Endothelial cell of umbilical vein (primary cell): ENCODE measurements at regions not wholly inside any gene's neighbourhood (a gene's known extent, or its start where the extent isn't known, plus 50 kb on each side); places are given as distances from the start of the nearest gene placed in this dataset.

ENCODE experiments used
- BruUV-seq: library from RNA; stranded (reverse); fragments of 400-500 nt; replicated peaks from 2 replicates; lab custom pipeline; 2021; lab: Mats Ljungman, UMichigan
- CTCF ChIA-PET: fragments of 300-600, 350-600 bp; sonication (Branson Sonifier 250); formaldehyde crosslinking; loops from one replicate; lab custom pipeline; 2021; ENCODE audit warnings: antibody characterized with exemption, inconsistent platforms; lab: Charles Lee
- POLR2A ChIA-PET: fragments of 300-600, 350-600 bp; sonication (Branson Sonifier 250); formaldehyde crosslinking; loops from one replicate; lab custom pipeline; 2021; ENCODE audit warnings: antibody characterized with exemption, inconsistent platforms; lab: Charles Lee
- DNase-seq: peaks from one replicate; pipeline ENCODE4 v3.0.0-alpha.2; 2011; ENCODE audit warnings: low read depth, low spot score
- FAIRE-seq: peaks from 2 replicates; lab custom pipeline; 2011; peaks lifted over from hg19 to GRCh38; lab: Jason Lieb, UNC
- H2AFZ ChIP-seq: 2 replicates; pipeline ENCODE4 v1.6.0; 2012; ENCODE audit warnings: low read depth, low read length, control low read depth, inconsistent platforms
- H3K27ac ChIP-seq: 2 replicates; pipeline ENCODE4 v1.5.1; 2011; ENCODE audit warnings: low read depth, mild to moderate bottlenecking, control low read depth, low read length, moderate library complexity; ENCODE audit not compliant: insufficient read depth
- H3K27me3 ChIP-seq, 2 experiments: 2 replicates each; pipeline versions ENCODE4 v1.6.0 to v1.6.1; 2011; ENCODE audit warnings: low read length in 2 of 2, mixed read lengths in 1 of 2; ENCODE audit not compliant: control insufficient read depth in 2 of 2, insufficient read depth in 2 of 2
- H3K36me3 ChIP-seq, 2 experiments: 2 replicates in 1 of 2; 3 replicates in 1 of 2; pipeline ENCODE4 v1.5.1; 2011; ENCODE audit warnings: low read length in 2 of 2, mild to moderate bottlenecking in 1 of 2, moderate library complexity in 1 of 2; ENCODE audit not compliant: control insufficient read depth in 2 of 2, insufficient read depth in 2 of 2; ENCODE audit errors: extremely low read depth in 1 of 2
- H3K4me1 ChIP-seq: 3 replicates; pipeline ENCODE4 v1.5.1; 2011; ENCODE audit warnings: mild to moderate bottlenecking, low read length; ENCODE audit not compliant: control insufficient read depth, insufficient read depth; ENCODE audit errors: extremely low read depth
- H3K4me2 ChIP-seq: 2 replicates; pipeline ENCODE4 v1.6.1; 2011; ENCODE audit warnings: low read length, control low read depth, mixed read lengths; ENCODE audit not compliant: insufficient read depth
- H3K4me3 ChIP-seq, 3 experiments: fragments of 200-600 bp in 1 of 3; sonication (generic), shearing (Covaris generic) in 1 of 3; replicated peaks in 1 of 3; 2 replicates each; pipeline ENCODE4 v1.5.1; 2011 to 2016; ENCODE audit warnings: control low read depth in 3 of 3, low read length in 3 of 3, mild to moderate bottlenecking in 2 of 3, inconsistent platforms in 1 of 3, low read depth in 1 of 3, moderate library complexity in 1 of 3; ENCODE audit not compliant: insufficient read depth in 1 of 3
- H3K79me2 ChIP-seq: 2 replicates; pipeline ENCODE4 v1.6.0; 2012; ENCODE audit warnings: low read length, inconsistent platforms; ENCODE audit not compliant: control insufficient read depth, insufficient read depth
- H3K9ac ChIP-seq: replicated peaks from 2 replicates; pipeline ENCODE3; 2011; ENCODE audit warnings: low read length, control low read depth; ENCODE audit not compliant: insufficient read depth; ENCODE audit errors: extremely low read depth
- H3K9me1 ChIP-seq: replicated peaks from 3 replicates; pipeline ENCODE4 v1.6.0; 2011; ENCODE audit warnings: mild to moderate bottlenecking, low read length; ENCODE audit not compliant: control insufficient read depth, insufficient read depth; ENCODE audit errors: extremely low read depth
- H3K9me3 ChIP-seq: replicated peaks from 2 replicates; pipeline ENCODE4 v1.5.1; 2012; ENCODE audit warnings: low read length, inconsistent platforms; ENCODE audit not compliant: control insufficient read depth, insufficient read depth
- H4K20me1 ChIP-seq: replicated peaks from 2 replicates; pipeline ENCODE3; 2011; ENCODE audit warnings: mild to moderate bottlenecking, low read length; ENCODE audit not compliant: control insufficient read depth, insufficient read depth; ENCODE audit errors: extremely low read depth
- EZH2 ChIP-seq: IDR thresholded peaks from 2 replicates; pipeline ENCODE4 v1.6.1; 2012; ENCODE audit warnings: borderline replicate concordance, low read depth, mild to moderate bottlenecking, moderate library complexity, low read length, inconsistent platforms; ENCODE audit not compliant: severe bottlenecking
- FOS ChIP-seq: IDR thresholded peaks from 2 replicates; pipeline ENCODE4 v1.6.1; 2011; ENCODE audit warnings: mild to moderate bottlenecking, low read length, moderate library complexity, borderline replicate concordance; ENCODE audit not compliant: insufficient read depth
- JUN ChIP-seq: IDR thresholded peaks from 2 replicates; pipeline ENCODE4 v1.6.1; 2011; ENCODE audit warnings: borderline replicate concordance, low read depth; ENCODE audit not compliant: insufficient read length, insufficient read depth
- MYC ChIP-seq: IDR thresholded peaks from one replicate; pipeline ENCODE4 v1.6.1; 2011; ENCODE audit warnings: mild to moderate bottlenecking, low read depth, low read length
- POLR2AphosphoS5 ChIP-seq: IDR thresholded peaks from 2 replicates; pipeline ENCODE4 v1.6.1; 2012; ENCODE audit warnings: low read depth, mild to moderate bottlenecking, control low read depth, low read length, moderate library complexity; ENCODE audit not compliant: insufficient read depth
- dilution Hi-C: fragments of 300-500 bp; cut with MboI; formaldehyde crosslinking; loops from one replicate; pipeline ENCODE4 v1.15.0; 2019; ENCODE audit warnings: low sequenced_read_pairs; ENCODE audit not compliant: extremely low pct_ligation_motif_present
- intact Hi-C: fragments of 100-400 bp; cut with micrococcal nuclease; formaldehyde crosslinking; loops from one replicate; pipeline ENCODE4 v1.10.0; 2022

- no peaks in the 10 kb centered on the region for H3K4me1 ChIP-seq
- intact Hi-C loops, result no loop called here
- CTCF ChIA-PET, result no interaction called here
- dilution Hi-C loops, result no loop called here
- H3K9ac ChIP-seq, result no peak overlapping the region
- BruUV-seq, result no TSS peak
- FAIRE-seq, result no peak
- H3K27me3 ChIP-seq, result no peaks in the 10 kb centered on the region
- H3K27ac ChIP-seq, result no peak overlapping the region
- H3K36me3 ChIP-seq, result no peaks in the 10 kb centered on the region
- no peak overlapping the region for H2AFZ ChIP-seq
- H3K9me3 ChIP-seq, result no peaks in the 10 kb centered on the region
- TF ChIP-seq JUN, result no peak
- no peaks in the 10 kb centered on the region for H4K20me1 ChIP-seq
- H3K4me2 ChIP-seq, result no peak overlapping the region
- no peak for DNase-seq
- H3K9me1 ChIP-seq, result no peaks in the 10 kb centered on the region
- H3K4me3 ChIP-seq, result no peak overlapping the region
- no peaks in the 10 kb centered on the region for H3K79me2 ChIP-seq
- POLR2A ChIA-PET, result no interaction called here
Measured at GRCh38 chr16:56022818-56023217, 147.6 kb upstream of the CES5A start.

DNA sequence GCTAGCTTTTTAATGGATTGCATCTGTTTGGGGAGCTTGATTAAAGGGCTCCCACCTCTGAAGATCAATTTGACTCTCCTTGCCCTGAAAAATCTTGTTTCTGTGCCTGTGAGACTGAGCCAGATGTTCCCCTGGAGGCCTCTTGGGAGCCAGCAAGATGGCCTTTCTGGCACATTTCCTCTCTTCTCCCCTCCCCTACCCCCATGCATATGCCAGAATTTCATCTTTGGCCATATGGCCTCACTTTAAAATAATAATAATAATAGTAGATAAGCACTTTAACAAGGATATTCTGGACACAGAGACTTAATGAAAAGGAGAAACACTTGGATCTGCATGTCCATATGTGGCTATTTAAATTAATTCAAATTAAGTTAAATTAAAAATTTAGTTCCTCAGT, 144.1 kb upstream of the CES5A start:
- intact Hi-C loops (no loop called here), dilution Hi-C loops (no loop called here)
- Histone ChIP-seq H3K4me3 (no peak overlapping the region), H3K9me1 (no peaks in the 10 kb centered on the region), H3K4me2 (no peak overlapping the region), H3K4me1 (no peaks in the 10 kb centered on the region), H3K27me3 (no peaks in the 10 kb centered on the region), H2AFZ (no peak overlapping the region), H3K79me2 (no peaks in the 10 kb centered on the region), H3K27ac (no peak overlapping the region), H3K36me3 (no peaks in the 10 kb centered on the region), H4K20me1 (no peaks in the 10 kb centered on the region), H3K9ac (no peak overlapping the region), H3K9me3 (no peaks in the 10 kb centered on the region)
- FAIRE-seq (no peak), DNase-seq (no peak)
- ChIA-PET CTCF (no interaction called here), POLR2A (no interaction called here)
- BruUV-seq, result no TSS peak
- no peak for TF ChIP-seq JUN
- no peak for TF ChIP-seq FOS
- TF ChIP-seq MYC, result no peak
- TF ChIP-seq POLR2AphosphoS5, result no peak
- TF ChIP-seq EZH2, result no peak
